ENCODE measurements at regions not wholly inside any gene's neighbourhood (a gene's known extent, or its start where the extent isn't known, plus 50 kb on each side); places are given as distances from the start of the nearest gene placed in this dataset.

GRCh38 chr5:133841831-133842750, 126.3 kb downstream of the C5orf15 start:
- TF ChIP-seq, protein P1, sequence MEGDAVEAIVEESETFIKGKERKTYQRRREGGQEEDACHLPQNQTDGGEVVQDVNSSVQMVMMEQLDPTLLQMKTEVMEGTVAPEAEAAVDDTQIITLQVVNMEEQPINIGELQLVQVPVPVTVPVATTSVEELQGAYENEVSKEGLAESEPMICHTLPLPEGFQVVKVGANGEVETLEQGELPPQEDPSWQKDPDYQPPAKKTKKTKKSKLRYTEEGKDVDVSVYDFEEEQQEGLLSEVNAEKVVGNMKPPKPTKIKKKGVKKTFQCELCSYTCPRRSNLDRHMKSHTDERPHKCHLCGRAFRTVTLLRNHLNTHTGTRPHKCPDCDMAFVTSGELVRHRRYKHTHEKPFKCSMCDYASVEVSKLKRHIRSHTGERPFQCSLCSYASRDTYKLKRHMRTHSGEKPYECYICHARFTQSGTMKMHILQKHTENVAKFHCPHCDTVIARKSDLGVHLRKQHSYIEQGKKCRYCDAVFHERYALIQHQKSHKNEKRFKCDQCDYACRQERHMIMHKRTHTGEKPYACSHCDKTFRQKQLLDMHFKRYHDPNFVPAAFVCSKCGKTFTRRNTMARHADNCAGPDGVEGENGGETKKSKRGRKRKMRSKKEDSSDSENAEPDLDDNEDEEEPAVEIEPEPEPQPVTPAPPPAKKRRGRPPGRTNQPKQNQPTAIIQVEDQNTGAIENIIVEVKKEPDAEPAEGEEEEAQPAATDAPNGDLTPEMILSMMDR (IDR thresholded peaks at IDR 0.05; ENCODE audit: extremely low read depth, insufficient read depth, missing control alignments), result no peak
- no peak for DNase-seq (ENCODE audit: low spot score)
- in situ Hi-C loops (cut with MboI; ENCODE audit: low pct_unique_long_range_greater_than_20kb, low sequenced_read_pairs, unreplicated experiment), result no loop called here

- in situ Hi-C loops (cut with MboI; ENCODE audit: low pct_unique_long_range_greater_than_20kb, low sequenced_read_pairs, unreplicated experiment), result no loop called here
- no peak for DNase-seq (ENCODE audit: low spot score)
Observed at GRCh38 chr5:133840168-133840567, 128.3 kb downstream of the C5orf15 start.

DNA sequence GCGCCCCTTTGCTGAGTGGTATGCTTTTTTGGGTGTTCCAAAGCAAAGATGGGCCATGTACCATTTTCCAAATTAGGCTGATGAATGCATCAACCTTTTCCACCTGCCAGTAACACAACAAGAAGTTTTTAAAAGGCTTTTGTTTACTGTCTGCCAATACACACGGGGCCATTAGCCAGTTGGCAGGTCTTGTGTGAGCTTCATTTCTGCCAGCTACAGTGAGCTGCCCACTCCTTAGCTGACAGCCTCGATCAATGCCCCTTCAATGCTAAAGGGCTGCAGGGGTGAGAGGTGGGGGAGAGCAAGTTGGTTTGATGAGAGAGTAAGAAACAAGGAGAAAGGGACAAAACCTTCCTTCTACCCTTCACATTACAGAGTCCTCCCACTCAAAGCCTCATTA, 128.7 kb downstream of the C5orf15 start:
- DNase-seq (ENCODE audit: low spot score), result no peak
- in situ Hi-C loops (cut with MboI; ENCODE audit: low pct_unique_long_range_greater_than_20kb, low sequenced_read_pairs, unreplicated experiment), result no loop called here
- TF ChIP-seq, protein P1 (IDR thresholded peaks at IDR 0.05; ENCODE audit: extremely low read depth, insufficient read depth, missing control alignments), result no peak

More at GRCh38 chr5:133840168-133840567, 128.3 kb downstream of the C5orf15 start:
- TF ChIP-seq, protein P1 (IDR thresholded peaks at IDR 0.05; ENCODE audit: extremely low read depth, insufficient read depth, missing control alignments), result no peak

DNA sequence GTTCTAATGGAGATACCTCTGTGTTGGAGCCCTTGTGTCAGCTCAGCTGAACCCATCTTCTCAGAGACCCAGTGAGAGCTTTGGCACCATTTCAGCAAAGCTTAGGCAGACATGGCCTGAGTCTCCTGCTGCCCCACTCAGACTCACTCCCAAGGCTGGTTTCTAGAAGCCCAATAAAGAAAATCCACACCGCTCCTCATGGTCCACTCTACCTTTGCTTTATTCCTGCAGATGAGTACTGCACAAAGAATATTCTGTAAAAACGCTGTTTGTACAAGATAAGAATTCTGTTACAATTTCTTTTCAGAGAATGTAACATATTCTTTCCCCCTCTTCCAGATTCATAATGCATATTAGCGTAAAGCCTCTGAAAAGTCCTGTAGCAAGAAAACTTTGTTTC, 129.3 kb downstream of the C5orf15 start:
- in situ Hi-C loops (cut with MboI; ENCODE audit: low pct_unique_long_range_greater_than_20kb, low sequenced_read_pairs, unreplicated experiment), result no loop called here
- no peak for DNase-seq (ENCODE audit: low spot score)
- TF ChIP-seq, protein P1 (IDR thresholded peaks at IDR 0.05; ENCODE audit: extremely low read depth, insufficient read depth, missing control alignments), result no peak

GRCh38 chr5:133838286-133838685, 130.1 kb downstream of the C5orf15 start:
- no peak for DNase-seq (ENCODE audit: low spot score)

GRCh38 chr5:133831491-133832224, 136.8 kb downstream of the C5orf15 start:
- no peak for DNase-seq (ENCODE audit: low spot score)
- in situ Hi-C loops (cut with MboI; ENCODE audit: low pct_unique_long_range_greater_than_20kb, low sequenced_read_pairs, unreplicated experiment), result no loop called here
- TF ChIP-seq, protein P1 (IDR thresholded peaks at IDR 0.05; ENCODE audit: extremely low read depth, insufficient read depth, missing control alignments), result no peak

More at GRCh38 chr5:133838286-133838685, 130.1 kb downstream of the C5orf15 start:
- in situ Hi-C loops (cut with MboI; ENCODE audit: low pct_unique_long_range_greater_than_20kb, low sequenced_read_pairs, unreplicated experiment), result no loop called here
- TF ChIP-seq, protein P1 (IDR thresholded peaks at IDR 0.05; ENCODE audit: extremely low read depth, insufficient read depth, missing control alignments), result no peak

Data from GM13977 (cell line).